ENCODE measurements at regions not wholly inside any gene's neighbourhood (a gene's known extent, or its start where the extent isn't known, plus 50 kb on each side); places are given as distances from the start of the nearest gene placed in this dataset.

DNA sequence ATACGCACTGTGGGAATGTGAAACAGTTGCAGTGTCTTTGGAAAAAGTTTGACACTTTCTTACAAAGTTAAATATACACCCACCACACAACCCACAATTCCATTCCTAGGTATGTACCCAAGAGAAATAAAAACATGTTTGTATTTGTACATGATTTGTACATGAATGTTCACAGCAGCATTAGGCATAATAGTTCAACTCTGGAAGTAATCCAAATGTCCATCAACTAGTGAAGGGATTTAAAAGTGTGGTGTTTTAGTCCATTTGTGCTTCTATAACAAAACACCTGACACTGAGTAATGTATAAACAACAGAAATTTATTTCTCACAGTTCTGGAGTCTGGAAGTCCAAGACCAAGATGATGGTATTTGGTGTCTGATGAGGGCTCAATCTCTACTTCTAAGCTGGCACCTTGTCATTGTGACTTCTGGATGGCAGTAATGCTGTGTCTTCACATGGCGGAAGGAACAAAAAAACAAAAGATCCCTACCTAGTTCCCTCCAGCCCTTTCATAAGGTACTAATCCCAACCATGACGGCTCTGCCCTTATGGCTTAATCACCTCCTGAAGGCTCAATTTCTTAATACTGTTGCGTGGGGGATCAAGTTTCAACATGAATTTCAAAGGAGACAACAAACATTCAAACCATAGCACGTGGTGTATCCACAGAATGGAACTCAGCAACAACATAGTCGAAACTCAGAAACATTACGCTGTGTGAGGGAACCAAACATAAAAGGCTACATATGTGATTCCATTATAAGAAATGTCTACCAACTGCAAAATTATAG, 120.5 kb downstream of the AQP9 start:
- H3K4me1 ChIP-seq (ENCODE audit: control insufficient read depth in 1 of 2, insufficient read depth in 1 of 2, low read depth in 1 of 2, low read length in 1 of 2): peaks cover 2 to 24% of the 10 kb centered on the region in 2 experiments
- H3K36me3 ChIP-seq: no peaks in the 10 kb centered on the region
- H3K4me3 ChIP-seq (ENCODE audit: low read depth in 1 of 2, low read length in 1 of 2): no peak overlapping the region
- no peaks in the 10 kb centered on the region for H3K9me3 ChIP-seq
- no peak overlapping the region for H3K27ac ChIP-seq
- TF ChIP-seq CTCF (IDR thresholded peaks at IDR 0.05): no peak
- H3K27me3 ChIP-seq: no peaks in the 10 kb centered on the region

GRCh38 chr15:58260205-58260724, 122.1 kb downstream of the AQP9 start:
- Histone ChIP-seq H3K4me3 (ENCODE audit: low read depth in 1 of 2, low read length in 1 of 2) (no peak overlapping the region), H3K4me1 (ENCODE audit: control insufficient read depth in 1 of 2, insufficient read depth in 1 of 2, low read depth in 1 of 2, low read length in 1 of 2) (peaks cover 0 to 13% of the 10 kb centered on the region in 2 experiments), H3K27me3 (peaks cover 3% of the 10 kb centered on the region), H3K9me3 (no peaks in the 10 kb centered on the region), H3K27ac (no peak overlapping the region), H3K36me3 (no peaks in the 10 kb centered on the region)
- TF ChIP-seq CTCF (IDR thresholded peaks at IDR 0.05): no peak

DNA sequence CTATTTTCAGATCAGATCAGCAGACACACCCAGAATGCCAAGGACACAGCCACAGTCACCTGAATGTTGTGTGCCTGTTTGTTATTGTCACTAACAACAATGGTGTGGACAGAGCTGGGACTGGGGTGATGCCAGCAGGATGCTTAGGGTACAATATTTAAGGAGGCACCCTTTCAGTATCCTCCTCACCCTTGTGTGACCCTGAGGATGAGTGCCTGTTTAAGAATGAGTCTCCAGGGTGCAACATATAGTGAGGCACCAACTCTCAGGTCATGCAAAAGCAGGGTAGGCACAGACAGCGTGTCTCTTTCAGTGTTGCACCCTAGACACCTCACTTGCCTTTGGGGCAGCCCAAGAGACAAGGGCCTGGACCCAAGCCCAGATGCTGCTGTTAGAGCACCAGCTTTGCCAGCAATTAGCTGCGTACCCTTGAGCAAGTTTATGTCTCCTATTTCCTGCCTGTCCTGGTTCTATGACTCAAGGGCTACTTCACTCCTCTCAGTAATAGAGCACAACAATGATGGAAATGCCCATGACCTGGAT, 122.6 kb downstream of the AQP9 start:
- H3K4me3 ChIP-seq (ENCODE audit: low read depth in 1 of 2, low read length in 1 of 2): no peak overlapping the region
- peaks cover 3% of the 10 kb centered on the region for H3K27me3 ChIP-seq
- H3K36me3 ChIP-seq: no peaks in the 10 kb centered on the region
- no peak for TF ChIP-seq CTCF (IDR thresholded peaks at IDR 0.05)
- no peak overlapping the region for H3K27ac ChIP-seq
- H3K4me1 ChIP-seq (ENCODE audit: control insufficient read depth in 1 of 2, insufficient read depth in 1 of 2, low read depth in 1 of 2, low read length in 1 of 2): peaks cover 0 to 13% of the 10 kb centered on the region in 2 experiments
- H3K9me3 ChIP-seq: no peaks in the 10 kb centered on the region

- Histone ChIP-seq H3K36me3 (no peaks in the 10 kb centered on the region), H3K4me1 (ENCODE audit: control insufficient read depth in 1 of 2, insufficient read depth in 1 of 2, low read depth in 1 of 2, low read length in 1 of 2) (peaks cover 0 to 13% of the 10 kb centered on the region in 2 experiments), H3K4me3 (ENCODE audit: low read depth in 1 of 2, low read length in 1 of 2) (no peak overlapping the region), H3K9me3 (no peaks in the 10 kb centered on the region), H3K27ac (no peak overlapping the region), H3K27me3 (peaks cover 3% of the 10 kb centered on the region)
- no peak for TF ChIP-seq CTCF (IDR thresholded peaks at IDR 0.05)
These were observed 123.2 kb downstream of the AQP9 start for GRCh38 chr15:58261368-58261767.

- Histone ChIP-seq H3K27ac (no peak overlapping the region), H3K4me3 (ENCODE audit: low read depth in 1 of 2, low read length in 1 of 2) (no peak overlapping the region), H3K27me3 (peaks cover 3% of the 10 kb centered on the region), H3K4me1 (ENCODE audit: control insufficient read depth in 1 of 2, insufficient read depth in 1 of 2, low read depth in 1 of 2, low read length in 1 of 2) (peaks cover 0 to 4% of the 10 kb centered on the region in 2 experiments), H3K36me3 (no peaks in the 10 kb centered on the region), H3K9me3 (no peaks in the 10 kb centered on the region)
- TF ChIP-seq CTCF (IDR thresholded peaks at IDR 0.05): no peak
These were observed 126.1 kb downstream of the AQP9 start for GRCh38 chr15:58264053-58264971.
